HepG2 (cell line): ENCODE measurements at regions not wholly inside any gene's neighbourhood (a gene's known extent, or its start where the extent isn't known, plus 50 kb on each side); places are given as distances from the start of the nearest gene placed in this dataset.

Source experiments
- CBX2 ChIP-seq, 2 experiments: fragments of 200-600 bp in 1 of 2; sonication (generic); formaldehyde crosslinking in 1 of 2; IDR thresholded peaks; 2 replicates each; pipeline versions ENCODE4 v1.7.0 to v1.8.1; 2018 to 2022; ENCODE audit warnings: low read depth in 2 of 2, low read length in 1 of 2, mild to moderate bottlenecking in 1 of 2, missing genetic modification reagents in 1 of 2
- KAT8 ChIP-seq: IDR thresholded peaks from 2 replicates; pipeline ENCODE4 v1.6.1; 2016; ENCODE audit warnings: missing genetic modification reagents, missing compliant biosample characterization
- NFATC3 ChIP-seq: sonication (generic); formaldehyde crosslinking; IDR thresholded peaks from 2 replicates; pipeline ENCODE4 v1.5.1; 2020; ENCODE audit warnings: mild to moderate bottlenecking, missing genetic modification reagents
- POLR2A ChIP-seq, 2 experiments: IDR thresholded peaks; 2 replicates each; pipeline ENCODE4 v1.6.1; 2011; ENCODE audit warnings: low read depth in 2 of 2, low read length in 2 of 2, mild to moderate bottlenecking in 1 of 2, moderate library complexity in 1 of 2; ENCODE audit not compliant: insufficient read depth in 1 of 2
- TCF12 ChIP-seq, 2 experiments: fragments of 450-650 bp in 1 of 2; sonication (generic) in 1 of 2; formaldehyde crosslinking in 1 of 2; IDR thresholded peaks; 2 replicates each; pipeline versions ENCODE4 v1.6.1 to v1.8.0; 2017 to 2022; ENCODE audit warnings: antibody characterized with exemption in 1 of 2, mild to moderate bottlenecking in 1 of 2, missing genetic modification reagents in 1 of 2, moderate library complexity in 1 of 2
- TF ChIP-seq, protein P1 (sequence below): sonication (generic); formaldehyde crosslinking; IDR thresholded peaks from 2 replicates; pipeline ENCODE4 v1.4.0; 2020; ENCODE audit warnings: missing genetic modification reagents
- TF ChIP-seq, protein P2 (sequence below): sonication (generic); formaldehyde crosslinking; IDR thresholded peaks from 2 replicates; pipeline ENCODE4 v1.8.1; 2023; ENCODE audit warnings: mild to moderate bottlenecking, missing genetic modification reagents

DNA sequence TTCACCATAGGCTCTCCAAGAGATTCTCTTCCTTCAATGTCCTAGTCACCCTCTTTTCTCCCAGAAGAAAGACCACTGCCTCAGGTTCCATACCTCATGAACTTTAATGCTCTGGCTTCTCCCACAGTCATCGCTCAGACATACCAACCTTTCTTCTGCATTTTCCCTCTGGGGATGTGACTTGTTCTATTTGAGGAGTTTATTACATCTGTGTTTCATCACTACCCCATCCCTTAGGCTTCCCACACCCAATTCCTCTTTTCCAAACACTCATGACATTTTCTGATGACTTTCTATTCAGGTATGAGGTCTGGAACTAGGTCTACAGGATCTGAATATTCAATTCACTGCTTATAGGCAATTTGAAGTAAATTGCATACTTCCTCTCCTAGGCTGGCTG, 298.6 kb upstream of the MAP2 start:
- no peak for TF ChIP-seq CBX2 (IDR thresholded peaks at IDR 0.05; ENCODE audit: low read depth, low read length)
- TF ChIP-seq CBX2 (CRISPR knock-in tag; IDR thresholded peaks at IDR 0.05; ENCODE audit: low read depth): no peak
- TF ChIP-seq, protein P1, sequence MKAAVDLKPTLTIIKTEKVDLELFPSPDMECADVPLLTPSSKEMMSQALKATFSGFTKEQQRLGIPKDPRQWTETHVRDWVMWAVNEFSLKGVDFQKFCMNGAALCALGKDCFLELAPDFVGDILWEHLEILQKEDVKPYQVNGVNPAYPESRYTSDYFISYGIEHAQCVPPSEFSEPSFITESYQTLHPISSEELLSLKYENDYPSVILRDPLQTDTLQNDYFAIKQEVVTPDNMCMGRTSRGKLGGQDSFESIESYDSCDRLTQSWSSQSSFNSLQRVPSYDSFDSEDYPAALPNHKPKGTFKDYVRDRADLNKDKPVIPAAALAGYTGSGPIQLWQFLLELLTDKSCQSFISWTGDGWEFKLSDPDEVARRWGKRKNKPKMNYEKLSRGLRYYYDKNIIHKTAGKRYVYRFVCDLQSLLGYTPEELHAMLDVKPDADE (CRISPR knock-in tag): no peak
- no peak for TF ChIP-seq NFATC3 (CRISPR knock-in tag)
- TF ChIP-seq, protein P2, sequence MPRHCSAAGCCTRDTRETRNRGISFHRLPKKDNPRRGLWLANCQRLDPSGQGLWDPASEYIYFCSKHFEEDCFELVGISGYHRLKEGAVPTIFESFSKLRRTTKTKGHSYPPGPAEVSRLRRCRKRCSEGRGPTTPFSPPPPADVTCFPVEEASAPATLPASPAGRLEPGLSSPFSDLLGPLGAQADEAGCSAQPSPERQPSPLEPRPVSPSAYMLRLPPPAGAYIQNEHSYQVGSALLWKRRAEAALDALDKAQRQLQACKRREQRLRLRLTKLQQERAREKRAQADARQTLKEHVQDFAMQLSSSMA (CRISPR knock-in tag): no peak
- TF ChIP-seq TCF12 (IDR thresholded peaks at IDR 0.05): no peak
- no peak for TF ChIP-seq TCF12 (CRISPR knock-in tag; IDR thresholded peaks at IDR 0.05)
- TF ChIP-seq KAT8 (CRISPR knock-in tag): no peak
- TF ChIP-seq POLR2A (IDR thresholded peaks at IDR 0.05; ENCODE audit: insufficient read depth in 1 of 2, low read depth in 2 of 2, low read length in 2 of 2): no peak
